ENCODE measurements at regions not wholly inside any gene's neighbourhood (a gene's known extent, or its start where the extent isn't known, plus 50 kb on each side); places are given as distances from the start of the nearest gene placed in this dataset.
"Not testable (repeated sequence)": the region's sequence is repeated elsewhere in the genome, so short reads cannot be mapped to it uniquely, and the experiment has no call there.

- no peaks in the 10 kb centered on the region for H3K36me3 ChIP-seq (ENCODE audit: control insufficient read depth in 2 of 2, insufficient read depth in 2 of 2, low read length in 2 of 2)
- no peak overlapping the region for H3K27ac ChIP-seq (ENCODE audit: low read length)
- no peak overlapping the region for H3K4me3 ChIP-seq (ENCODE audit: low read length in 2 of 2)
- no peak overlapping the region for H3K9ac ChIP-seq (ENCODE audit: low read length in 2 of 2)
- peaks cover 6% of the 10 kb centered on the region for H3K4me1 ChIP-seq (ENCODE audit: control insufficient read depth, insufficient read depth, low read length)
- H3K9me3 ChIP-seq (ENCODE audit: control insufficient read depth in 2 of 2, low read length in 2 of 2), result no peaks in the 10 kb centered on the region
- H3K27me3 ChIP-seq (ENCODE audit: control insufficient read depth in 1 of 2, insufficient read depth in 2 of 2, low read length in 2 of 2), result no peaks in the 10 kb centered on the region
Observed at GRCh38 chr2:100702438-100703109, 117.4 kb upstream of the NPAS2 start.

GRCh38 chr2:100703213-100703612 is 116.7 kb upstream of the NPAS2 start:
- no peak overlapping the region for H3K4me3 ChIP-seq (ENCODE audit: low read length in 2 of 2)
- H3K4me1 ChIP-seq (ENCODE audit: control insufficient read depth, insufficient read depth, low read length), result peaks cover 6% of the 10 kb centered on the region
- H3K9ac ChIP-seq (ENCODE audit: low read length in 2 of 2), result no peak overlapping the region
- H3K9me3 ChIP-seq (ENCODE audit: control insufficient read depth in 2 of 2, low read length in 2 of 2), result no peaks in the 10 kb centered on the region
- no peak overlapping the region for H3K27ac ChIP-seq (ENCODE audit: low read length)
- H3K27me3 ChIP-seq (ENCODE audit: control insufficient read depth in 1 of 2, insufficient read depth in 2 of 2, low read length in 2 of 2), result no peaks in the 10 kb centered on the region
- H3K36me3 ChIP-seq (ENCODE audit: control insufficient read depth in 2 of 2, insufficient read depth in 2 of 2, low read length in 2 of 2), result no peaks in the 10 kb centered on the region

GRCh38 chr2:100703739-100704138 is 116.2 kb upstream of the NPAS2 start:
- Histone ChIP-seq H3K4me1 (ENCODE audit: control insufficient read depth, insufficient read depth, low read length) (peaks cover 6% of the 10 kb centered on the region), H3K9me3 (ENCODE audit: control insufficient read depth in 2 of 2, low read length in 2 of 2) (no peaks in the 10 kb centered on the region), H3K27ac (ENCODE audit: low read length) (no peak overlapping the region), H3K4me3 (ENCODE audit: low read length in 2 of 2) (no peak overlapping the region), H3K36me3 (ENCODE audit: control insufficient read depth in 2 of 2, insufficient read depth in 2 of 2, low read length in 2 of 2) (no peaks in the 10 kb centered on the region), H3K9ac (ENCODE audit: low read length in 2 of 2) (no peak overlapping the region), H3K27me3 (ENCODE audit: control insufficient read depth in 1 of 2, insufficient read depth in 2 of 2, low read length in 2 of 2) (no peaks in the 10 kb centered on the region)

- Histone ChIP-seq H3K4me1 (ENCODE audit: control insufficient read depth, insufficient read depth, low read length) (peaks cover 6% of the 10 kb centered on the region), H3K27me3 (ENCODE audit: control insufficient read depth in 1 of 2, insufficient read depth in 2 of 2, low read length in 2 of 2) (no peaks in the 10 kb centered on the region), H3K9me3 (ENCODE audit: control insufficient read depth in 2 of 2, low read length in 2 of 2) (no peaks in the 10 kb centered on the region)
Observed at GRCh38 chr2:100704156-100704555, 115.8 kb upstream of the NPAS2 start.

GRCh38 chr2:100704711-100705110 is 115.2 kb upstream of the NPAS2 start:
- Histone ChIP-seq H3K4me1 (ENCODE audit: control insufficient read depth, insufficient read depth, low read length) (peaks cover 6% of the 10 kb centered on the region), H3K4me3 (ENCODE audit: low read length in 2 of 2) (no peak overlapping the region), H3K9ac (ENCODE audit: low read length in 2 of 2) (no peak overlapping the region), H3K36me3 (ENCODE audit: control insufficient read depth in 2 of 2, insufficient read depth in 2 of 2, low read length in 2 of 2) (no peaks in the 10 kb centered on the region), H3K9me3 (ENCODE audit: control insufficient read depth in 2 of 2, low read length in 2 of 2) (no peaks in the 10 kb centered on the region), H3K27me3 (ENCODE audit: control insufficient read depth in 1 of 2, insufficient read depth in 2 of 2, low read length in 2 of 2) (no peaks in the 10 kb centered on the region), H3K27ac (ENCODE audit: low read length) (no peak overlapping the region)

More at GRCh38 chr2:100704156-100704555, 115.8 kb upstream of the NPAS2 start:
- no peak overlapping the region for H3K27ac ChIP-seq (ENCODE audit: low read length)
- H3K36me3 ChIP-seq (ENCODE audit: control insufficient read depth in 2 of 2, insufficient read depth in 2 of 2, low read length in 2 of 2), result no peaks in the 10 kb centered on the region
- H3K4me3 ChIP-seq (ENCODE audit: low read length in 2 of 2), result no peak overlapping the region
- H3K9ac ChIP-seq (ENCODE audit: low read length in 2 of 2), result no peak overlapping the region

GRCh38 chr2:100707016-100707947 is 112.7 kb upstream of the NPAS2 start:
- Histone ChIP-seq H3K9ac (ENCODE audit: low read length in 2 of 2) (no peak overlapping the region), H3K36me3 (ENCODE audit: control insufficient read depth in 2 of 2, insufficient read depth in 2 of 2, low read length in 2 of 2) (no peaks in the 10 kb centered on the region), H3K27me3 (ENCODE audit: control insufficient read depth in 1 of 2, insufficient read depth in 2 of 2, low read length in 2 of 2) (no peaks in the 10 kb centered on the region), H3K27ac (ENCODE audit: low read length) (no peak overlapping the region), H3K9me3 (ENCODE audit: control insufficient read depth in 2 of 2, low read length in 2 of 2) (no peaks in the 10 kb centered on the region), H3K4me3 (ENCODE audit: low read length in 2 of 2) (no peak overlapping the region), H3K4me1 (ENCODE audit: control insufficient read depth, insufficient read depth, low read length) (peaks cover 6% of the 10 kb centered on the region)

- no peak overlapping the region for H3K27ac ChIP-seq (ENCODE audit: low read length)
- H3K9me3 ChIP-seq (ENCODE audit: control insufficient read depth in 2 of 2, low read length in 2 of 2), result no peaks in the 10 kb centered on the region
- no peak overlapping the region for H3K9ac ChIP-seq (ENCODE audit: low read length in 2 of 2)
- no peaks in the 10 kb centered on the region for H3K27me3 ChIP-seq (ENCODE audit: control insufficient read depth in 1 of 2, insufficient read depth in 2 of 2, low read length in 2 of 2)
- H3K36me3 ChIP-seq (ENCODE audit: control insufficient read depth in 2 of 2, insufficient read depth in 2 of 2, low read length in 2 of 2), result no peaks in the 10 kb centered on the region
- no peak overlapping the region for H3K4me3 ChIP-seq (ENCODE audit: low read length in 2 of 2)
- peaks cover 6% of the 10 kb centered on the region for H3K4me1 ChIP-seq (ENCODE audit: control insufficient read depth, insufficient read depth, low read length)
Observed at GRCh38 chr2:100708333-100708732, 111.6 kb upstream of the NPAS2 start.

GRCh38 chr2:100713106-100713505 is 106.8 kb upstream of the NPAS2 start:
- no peak overlapping the region for H3K9ac ChIP-seq (ENCODE audit: low read length in 2 of 2)
- no peaks in the 10 kb centered on the region for H3K36me3 ChIP-seq (ENCODE audit: control insufficient read depth in 2 of 2, insufficient read depth in 2 of 2, low read length in 2 of 2)
- H3K27me3 ChIP-seq (ENCODE audit: control insufficient read depth in 1 of 2, insufficient read depth in 2 of 2, low read length in 2 of 2), result no peaks in the 10 kb centered on the region
- H3K4me1 ChIP-seq (ENCODE audit: control insufficient read depth, insufficient read depth, low read length), result no peaks in the 10 kb centered on the region
- no peaks in the 10 kb centered on the region for H3K9me3 ChIP-seq (ENCODE audit: control insufficient read depth in 2 of 2, low read length in 2 of 2)
- H3K27ac ChIP-seq (ENCODE audit: low read length), result no peak overlapping the region
- H3K4me3 ChIP-seq (ENCODE audit: low read length in 2 of 2), result no peak overlapping the region

- H3K4me3 ChIP-seq (ENCODE audit: low read length in 2 of 2); H3K9ac ChIP-seq (ENCODE audit: low read length in 2 of 2); H3K4me1 ChIP-seq (ENCODE audit: control insufficient read depth, insufficient read depth, low read length); H3K9me3 ChIP-seq (ENCODE audit: control insufficient read depth in 2 of 2, low read length in 2 of 2); H3K27me3 ChIP-seq (ENCODE audit: control insufficient read depth in 1 of 2, insufficient read depth in 2 of 2, low read length in 2 of 2); H3K27ac ChIP-seq (ENCODE audit: low read length); H3K36me3 ChIP-seq (ENCODE audit: control insufficient read depth in 2 of 2, insufficient read depth in 2 of 2, low read length in 2 of 2): not testable (repeated sequence)
Observed at GRCh38 chr2:100714396-100715010, 105.4 kb upstream of the NPAS2 start.

- H3K27me3 ChIP-seq (ENCODE audit: control insufficient read depth in 1 of 2, insufficient read depth in 2 of 2, low read length in 2 of 2), result not testable (repeated sequence)
Observed at GRCh38 chr2:100715861-100716260, 104.1 kb upstream of the NPAS2 start.

More at GRCh38 chr2:100715861-100716260, 104.1 kb upstream of the NPAS2 start:
- not testable (repeated sequence) for H3K36me3 ChIP-seq (ENCODE audit: control insufficient read depth in 2 of 2, insufficient read depth in 2 of 2, low read length in 2 of 2); H3K4me1 ChIP-seq (ENCODE audit: control insufficient read depth, insufficient read depth, low read length); H3K27ac ChIP-seq (ENCODE audit: low read length); H3K9ac ChIP-seq (ENCODE audit: low read length in 2 of 2); H3K9me3 ChIP-seq (ENCODE audit: control insufficient read depth in 2 of 2, low read length in 2 of 2); H3K4me3 ChIP-seq (ENCODE audit: low read length in 2 of 2)
